Activated CD8-positive, alpha-beta memory T cell treated with anti-CD3 and anti-CD28 coated beads for 1 hour (primary cell): ENCODE measurements at regions not wholly inside any gene's neighbourhood (a gene's known extent, or its start where the extent isn't known, plus 50 kb on each side); places are given as distances from the start of the nearest gene placed in this dataset.

Experiments used
- DNase-seq, 2 donors: peaks; one replicate each; pipeline ENCODE4 v3.0.0-alpha.2; 2020; ENCODE audit warnings: low read depth in 1 of 2; ENCODE audit errors: extremely low read depth in 1 of 2

DNA sequence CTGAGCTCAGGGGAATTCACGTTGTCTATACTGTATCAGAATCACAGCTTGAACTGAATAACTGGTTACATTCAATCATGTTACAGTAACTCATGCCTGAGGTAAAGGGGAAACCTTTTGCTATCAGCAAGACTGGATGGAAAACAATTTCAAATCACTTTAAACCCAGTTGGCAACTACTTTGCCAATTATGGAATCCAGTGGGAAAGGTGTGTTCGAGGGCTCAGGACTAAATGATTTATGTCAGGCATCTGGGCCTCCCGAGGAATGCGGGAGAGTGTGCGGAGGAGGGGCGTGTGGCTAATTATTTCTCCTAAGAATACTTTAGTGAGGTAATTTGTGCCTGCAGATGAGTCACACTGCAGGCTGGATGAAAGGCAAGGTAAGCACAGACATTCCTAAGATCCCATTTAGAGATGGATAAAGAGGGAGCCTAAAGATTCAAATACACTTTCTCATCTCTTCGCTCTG is 100.1 kb downstream of the HRH4 start:
- no peak for DNase-seq

DNA sequence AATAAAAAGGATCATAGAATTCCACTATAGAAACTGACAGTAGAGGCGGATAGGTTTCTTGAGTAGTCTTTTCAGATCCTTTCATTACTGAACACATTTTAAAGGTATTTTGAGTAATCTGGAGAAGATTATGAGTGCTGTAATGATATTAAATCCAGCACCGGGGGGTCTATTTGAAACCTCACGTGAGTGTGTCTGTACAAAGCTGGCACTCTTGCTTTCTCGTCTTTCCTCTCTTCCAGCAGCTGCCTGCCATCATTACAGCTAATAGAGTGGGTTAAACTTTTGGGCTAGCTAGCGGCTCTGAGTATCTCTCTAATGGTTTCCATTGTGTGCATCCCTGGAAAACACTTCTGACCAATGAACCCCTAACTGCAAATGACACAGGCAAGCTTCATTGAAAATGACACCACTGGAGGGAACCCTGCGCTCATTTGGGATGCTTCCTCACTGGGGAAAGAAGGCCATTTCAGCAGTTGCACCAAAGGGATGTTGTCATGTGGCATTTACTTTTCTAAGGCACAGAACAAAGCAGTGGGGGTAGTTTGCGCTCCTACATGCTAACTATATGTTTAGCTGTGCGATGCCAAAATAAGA is 101.0 kb downstream of the HRH4 start:
- DNase-seq: no peak

DNA sequence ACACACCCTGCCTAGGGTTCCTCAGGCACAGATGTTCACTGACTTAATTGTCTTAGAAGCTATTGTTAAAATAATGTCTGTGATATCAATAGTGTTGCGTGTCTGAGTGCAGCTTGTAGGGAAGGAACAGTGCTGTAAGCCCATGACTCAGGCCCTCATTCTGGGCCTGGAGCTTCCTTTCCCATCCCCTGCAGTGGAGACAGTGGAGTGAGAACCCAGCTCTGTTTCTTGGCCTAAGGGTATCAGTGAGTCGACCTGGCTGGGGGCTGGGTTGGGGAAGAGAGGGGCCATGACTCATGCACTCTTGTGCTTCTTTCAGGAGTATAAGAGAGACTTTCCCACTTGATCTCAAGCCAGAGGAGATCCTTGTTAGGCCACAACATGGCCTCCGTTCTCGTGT is 106.8 kb downstream of the HRH4 start:
- no peak for DNase-seq

DNA sequence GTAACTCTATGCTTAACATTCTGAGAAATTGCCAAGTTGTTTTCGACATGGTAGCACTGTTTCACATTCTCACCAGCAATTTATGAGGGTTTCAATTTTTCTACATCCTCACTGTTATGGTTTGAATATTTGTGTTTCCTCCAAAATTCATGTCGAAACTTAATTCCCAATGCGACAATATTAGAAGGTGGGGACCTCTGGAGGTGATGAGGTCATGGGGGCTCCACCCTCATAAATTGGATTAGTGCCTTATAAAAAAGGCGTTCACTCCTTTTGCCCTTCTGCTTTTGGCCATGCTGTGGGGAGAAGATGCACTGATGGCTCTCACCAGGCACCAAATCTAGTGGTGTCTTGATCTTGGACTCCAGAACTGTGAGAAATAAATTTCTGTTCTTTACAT is 110.3 kb downstream of the HRH4 start:
- DNase-seq: no peak

DNA sequence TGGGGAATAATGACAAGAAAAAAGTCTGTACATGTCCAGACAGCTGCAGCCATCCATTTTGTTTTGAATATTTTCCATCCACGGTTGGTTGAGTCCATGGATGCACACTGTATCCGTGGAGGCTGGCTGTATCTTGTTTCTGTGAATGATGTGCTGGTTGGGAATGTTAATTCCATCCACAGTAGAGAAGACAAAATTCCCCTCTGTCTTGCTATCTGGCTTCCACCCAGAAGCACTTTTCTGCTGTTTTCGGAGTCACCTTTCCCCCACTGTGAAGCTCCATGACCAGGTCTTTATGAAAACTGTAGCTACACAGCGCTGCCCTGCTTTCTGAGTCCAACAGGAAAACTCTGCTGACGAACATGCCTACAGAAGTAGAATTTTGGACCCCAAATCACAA is 122.3 kb downstream of the HRH4 start:
- DNase-seq: no peak

DNA sequence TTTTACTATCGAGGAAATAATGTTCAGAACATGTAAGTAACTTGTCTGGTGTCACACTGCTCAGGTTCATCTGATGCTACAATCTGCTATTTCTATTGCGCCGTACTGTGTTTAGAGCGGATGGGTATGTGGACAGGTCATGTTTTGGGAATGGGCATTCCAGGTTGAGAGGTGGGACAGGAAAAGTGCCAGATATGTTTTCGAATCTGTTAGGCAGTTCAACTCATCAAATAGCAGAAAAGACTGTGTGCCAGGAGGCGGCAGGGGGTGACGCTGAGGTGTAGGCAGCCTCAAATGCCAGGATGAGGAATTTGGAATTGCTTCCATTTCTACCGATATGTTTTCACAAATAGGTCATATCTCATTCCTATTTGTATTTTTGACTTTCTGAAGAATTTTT is 123.8 kb downstream of the HRH4 start:
- no peak for DNase-seq

DNA sequence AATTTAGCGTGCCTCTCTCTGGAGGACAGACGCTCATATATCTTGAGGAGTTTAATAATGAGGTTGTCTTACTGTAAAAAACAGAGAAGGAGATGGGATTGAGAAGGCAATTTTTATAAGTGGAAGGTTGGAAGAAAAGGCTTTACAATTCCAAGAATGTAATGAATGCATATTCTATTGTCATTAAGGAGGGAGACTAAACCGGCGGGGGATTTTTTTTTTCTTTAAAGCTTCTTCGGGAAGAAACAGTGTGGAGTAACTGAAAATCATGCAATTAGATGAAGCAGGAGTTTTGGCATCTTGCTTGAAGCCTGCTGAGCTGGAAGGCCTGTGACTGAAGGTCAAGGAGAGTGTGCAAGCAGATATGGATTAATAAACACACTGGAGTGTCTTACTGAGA is 124.4 kb downstream of the HRH4 start:
- DNase-seq: no peak

DNA sequence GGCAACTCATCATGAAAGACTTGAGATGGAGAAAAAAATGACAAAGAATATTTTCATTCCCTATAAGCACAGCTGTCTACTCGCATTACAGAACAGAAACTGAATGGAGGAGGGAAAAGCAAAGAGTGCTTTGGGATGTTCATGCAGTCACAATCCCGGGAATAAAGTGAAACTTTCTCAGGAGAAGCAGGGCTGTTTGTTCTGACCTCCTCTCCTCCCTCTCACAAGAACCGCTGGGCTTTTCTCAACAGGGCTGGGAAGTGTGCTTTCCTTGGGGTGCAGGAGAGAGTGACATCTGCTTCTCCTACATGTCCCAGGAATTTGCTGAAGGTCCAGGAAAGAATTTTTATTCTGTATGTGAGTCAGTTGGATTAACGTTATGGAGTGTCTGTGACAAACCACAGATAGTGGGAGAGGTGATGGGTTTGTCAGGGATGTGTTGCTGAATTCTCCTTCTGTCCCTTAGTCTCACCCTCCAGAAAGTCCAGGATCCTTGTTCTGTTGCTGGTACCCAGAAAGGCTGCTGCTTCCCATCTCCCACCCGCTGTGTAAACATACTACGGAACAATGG is 125.6 kb downstream of the HRH4 start:
- DNase-seq: no peak

DNA sequence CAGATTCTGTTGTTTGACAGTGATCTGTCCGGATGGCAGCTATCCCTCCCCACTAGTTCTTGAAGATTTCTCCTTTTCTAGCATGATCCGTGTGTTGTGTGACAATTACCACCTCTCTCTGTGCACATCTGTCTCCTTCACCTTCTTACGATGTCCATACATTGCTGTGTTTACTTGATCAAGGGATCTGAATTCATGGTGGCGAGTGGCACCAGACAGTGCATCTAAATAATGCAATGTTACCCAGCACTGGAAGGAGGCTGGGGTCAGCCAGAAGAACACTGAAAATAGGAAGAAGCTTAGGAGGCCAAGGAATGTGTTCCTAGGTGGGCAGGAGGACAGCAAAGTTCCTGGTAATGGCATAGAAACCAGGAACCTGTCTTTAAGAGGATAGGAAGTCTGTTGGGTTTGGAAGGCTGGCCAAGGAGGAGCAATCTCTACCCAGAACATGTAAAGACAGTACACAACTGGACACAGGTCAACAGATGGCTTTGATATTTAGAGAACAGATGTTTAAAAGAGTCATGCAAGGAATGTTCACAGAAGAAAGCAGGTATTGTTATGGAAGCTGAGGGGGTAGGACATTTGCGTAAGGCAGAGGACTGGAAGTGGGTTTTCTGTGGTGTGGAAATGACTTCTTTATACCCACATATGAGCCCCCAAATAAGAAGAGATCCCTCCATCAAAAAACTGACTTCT is 126.4 kb downstream of the HRH4 start:
- DNase-seq: no peak

DNA sequence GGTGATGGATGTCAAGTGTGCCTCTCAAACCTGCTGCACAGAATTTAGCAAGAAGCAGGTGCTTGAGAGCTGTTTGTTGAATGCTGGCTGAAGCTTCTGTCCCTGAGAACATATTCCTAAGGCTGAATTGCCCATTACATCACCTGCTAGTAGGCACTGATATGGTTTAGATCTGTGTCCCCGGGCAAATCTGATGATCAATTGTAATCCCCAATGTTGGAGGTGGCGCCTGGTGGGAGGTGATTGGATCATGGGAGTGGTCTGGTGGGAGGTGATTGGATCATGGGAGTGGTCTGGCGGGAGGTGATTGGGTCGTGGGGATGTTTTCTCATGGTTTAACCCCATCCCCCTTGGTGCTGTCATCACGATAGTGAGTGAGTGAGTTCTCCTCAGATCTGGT is 128.0 kb downstream of the HRH4 start:
- no peak for DNase-seq

DNA sequence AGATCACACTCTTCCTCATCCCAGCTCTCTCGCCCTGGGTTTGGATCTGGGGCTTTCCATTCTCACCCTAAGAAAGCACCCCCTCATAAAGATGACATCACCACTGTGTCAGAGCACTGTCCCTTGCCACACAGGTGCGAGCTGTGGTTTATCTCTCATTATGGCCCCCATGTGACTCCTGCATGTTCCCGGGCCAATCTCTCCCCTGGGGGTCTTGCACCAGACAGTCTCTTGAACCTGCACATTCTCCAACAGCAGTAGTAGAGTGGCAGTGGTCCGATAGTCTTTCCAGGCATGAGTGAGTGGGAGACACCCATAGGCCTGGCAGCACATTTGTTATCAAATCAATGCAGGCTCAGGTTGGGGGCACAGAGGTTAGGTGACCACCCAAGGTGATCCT is 130.5 kb downstream of the HRH4 start:
- no peak for DNase-seq

DNA sequence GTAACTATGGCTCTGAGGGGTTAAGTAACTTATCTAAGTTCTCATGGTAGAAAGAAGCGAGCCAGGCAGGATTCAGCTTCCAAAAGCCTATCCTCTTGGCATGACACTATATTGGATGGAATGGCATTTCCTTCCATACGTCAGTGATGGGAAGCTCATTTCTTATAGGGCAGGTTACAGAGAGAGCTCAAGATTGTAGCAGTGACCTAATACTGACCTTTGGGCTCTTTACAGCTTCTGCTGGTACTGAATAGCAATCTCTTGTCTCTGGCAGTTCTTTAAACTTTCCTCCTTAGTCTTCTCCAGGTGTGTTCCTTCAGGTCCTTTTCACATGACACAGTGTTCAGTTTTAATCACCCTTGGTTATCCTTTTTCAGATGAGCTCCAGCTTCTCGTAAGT is 133.0 kb downstream of the HRH4 start:
- no peak for DNase-seq

DNA sequence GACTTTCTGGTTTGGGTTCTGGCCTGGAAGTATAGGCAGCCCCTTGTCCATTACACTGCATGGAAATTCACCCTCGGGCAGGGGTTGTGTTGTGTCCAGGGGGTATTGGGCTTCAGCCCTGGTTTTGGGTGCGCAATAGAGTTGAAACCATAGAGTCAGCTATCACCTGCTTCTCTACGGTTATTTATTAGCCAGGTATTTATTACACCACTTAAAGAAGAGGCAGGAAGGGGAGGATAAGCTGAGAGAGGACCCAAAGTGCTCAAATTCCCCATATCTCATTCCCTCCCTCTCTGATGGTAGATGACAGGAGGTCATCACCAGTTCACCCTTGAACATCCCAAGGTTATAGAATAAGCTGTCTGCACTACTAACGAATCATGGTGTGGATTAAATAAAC is 133.4 kb downstream of the HRH4 start:
- DNase-seq: no peak

DNA sequence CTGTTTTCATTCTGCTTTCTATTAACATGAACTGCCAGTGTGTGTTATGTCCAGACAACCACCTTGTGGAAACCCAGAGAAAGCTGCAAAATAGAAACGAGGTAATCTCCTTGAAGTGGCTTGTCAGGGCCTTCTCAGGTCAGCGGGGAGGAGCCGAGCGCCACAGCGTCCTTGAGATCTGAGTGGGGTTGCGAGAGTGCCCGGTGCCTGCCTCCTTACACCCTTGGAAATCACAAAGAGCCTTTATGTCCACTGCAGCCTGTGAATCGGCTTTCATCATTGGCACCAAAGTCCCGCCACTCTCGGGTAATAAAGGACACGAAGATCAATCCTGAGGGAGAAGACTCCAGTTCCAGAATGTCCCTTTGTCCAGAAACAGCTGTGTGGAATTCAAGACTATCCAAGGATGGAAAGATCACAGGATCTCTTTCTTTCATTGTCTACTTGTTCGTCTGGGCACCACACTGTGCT is 135.2 kb downstream of the HRH4 start:
- no peak for DNase-seq

DNA sequence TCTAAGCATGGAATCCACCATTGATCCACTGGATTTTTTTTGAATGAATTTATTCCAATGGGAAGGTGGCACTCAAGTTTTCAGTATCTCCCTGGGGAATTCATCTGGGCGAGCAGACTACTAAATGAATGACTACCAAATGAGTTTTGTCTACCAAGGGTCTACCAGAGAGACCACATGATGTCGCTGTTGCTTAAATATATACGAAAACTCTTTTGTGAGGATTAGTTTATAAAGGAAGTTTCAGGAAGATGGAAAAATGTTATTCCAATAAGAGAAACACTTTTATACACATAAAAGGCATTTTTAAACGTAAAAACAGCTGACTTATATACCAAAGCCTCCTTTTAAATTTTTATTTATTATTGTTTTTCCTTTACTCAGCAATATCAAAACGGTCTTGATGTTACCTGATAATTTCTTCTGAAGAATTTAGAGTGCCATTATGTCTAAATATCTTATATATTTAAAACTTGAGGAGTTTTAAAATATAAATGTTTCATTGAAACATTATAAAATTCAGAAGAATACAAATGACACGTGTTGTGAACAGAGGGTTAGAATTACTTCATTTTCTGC is 139.7 kb downstream of the HRH4 start:
- DNase-seq: no peak

DNA sequence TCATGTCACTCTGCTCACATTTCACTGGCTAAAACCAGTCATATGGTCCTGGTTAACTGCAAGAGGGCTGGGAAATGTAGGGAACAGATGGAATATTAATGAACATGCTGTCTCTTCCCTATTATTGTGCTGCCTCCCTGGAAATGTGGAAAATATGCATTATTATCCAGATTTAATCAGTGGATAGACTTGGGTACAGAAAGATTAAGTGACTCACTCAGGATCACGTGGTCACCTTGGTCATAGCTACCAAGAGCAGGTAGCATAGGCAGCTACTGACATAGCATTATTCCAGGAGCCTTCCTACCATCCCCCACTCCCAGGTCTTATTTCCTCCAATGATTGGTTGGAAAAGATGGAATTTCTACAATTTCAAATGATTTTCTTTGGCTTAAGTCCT is 141.1 kb downstream of the HRH4 start:
- no peak for DNase-seq

DNA sequence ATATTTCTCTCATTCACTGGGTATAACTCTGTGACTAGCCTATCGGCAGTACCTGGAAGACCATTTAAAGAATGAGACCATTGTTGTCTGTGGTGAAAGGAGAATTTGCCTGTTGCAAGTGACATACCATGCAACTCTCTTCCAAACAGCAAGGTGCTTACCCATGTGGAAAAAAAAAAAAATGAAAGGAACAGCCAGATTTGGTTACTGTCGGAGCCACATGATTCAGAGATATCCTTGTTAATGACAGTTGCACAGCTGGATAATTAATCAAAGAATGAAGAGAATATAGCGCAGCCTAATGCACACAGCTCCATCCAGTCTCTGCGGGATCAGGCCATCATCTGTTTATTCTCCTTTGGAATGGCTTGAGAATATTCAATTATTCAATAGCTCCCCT is 141.8 kb downstream of the HRH4 start:
- no peak for DNase-seq

DNA sequence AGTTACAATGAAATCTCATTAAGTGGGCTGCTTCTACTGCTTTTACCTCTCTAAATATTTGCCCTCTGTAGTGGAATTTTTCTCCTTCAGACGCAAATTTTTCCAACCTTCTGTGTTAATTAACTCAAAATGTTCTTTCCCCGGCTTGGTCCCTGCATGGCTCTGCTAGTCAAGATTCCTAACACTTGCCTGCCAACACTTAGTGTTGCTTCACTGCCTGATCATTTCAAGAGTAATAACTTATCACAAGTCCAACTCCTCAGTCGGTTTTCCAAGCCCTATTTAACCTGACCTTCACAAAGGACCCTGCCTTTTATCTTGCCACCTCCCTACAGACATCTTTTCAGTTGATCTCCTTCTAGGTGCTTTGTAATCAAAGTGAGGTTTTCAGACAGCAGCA is 142.7 kb downstream of the HRH4 start:
- no peak for DNase-seq

DNA sequence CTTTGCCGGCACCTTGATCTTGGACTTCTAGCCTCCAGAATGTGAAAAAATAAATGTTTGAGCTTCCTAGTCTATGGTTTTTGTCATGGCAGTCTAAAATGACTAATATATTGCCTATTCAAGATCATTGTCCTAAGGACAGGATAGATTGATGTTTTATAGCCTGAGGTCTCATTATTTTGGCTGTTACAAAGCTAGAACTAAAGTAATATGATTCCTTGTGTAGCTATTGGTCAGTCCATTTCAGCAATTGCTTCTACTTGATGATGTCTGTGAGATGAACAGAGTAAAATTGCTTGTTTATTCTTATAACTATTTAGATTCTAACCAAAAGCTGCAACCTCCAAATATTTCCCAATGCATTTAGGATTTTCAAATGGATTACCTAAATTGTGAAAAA is 145.0 kb downstream of the HRH4 start:
- no peak for DNase-seq

DNA sequence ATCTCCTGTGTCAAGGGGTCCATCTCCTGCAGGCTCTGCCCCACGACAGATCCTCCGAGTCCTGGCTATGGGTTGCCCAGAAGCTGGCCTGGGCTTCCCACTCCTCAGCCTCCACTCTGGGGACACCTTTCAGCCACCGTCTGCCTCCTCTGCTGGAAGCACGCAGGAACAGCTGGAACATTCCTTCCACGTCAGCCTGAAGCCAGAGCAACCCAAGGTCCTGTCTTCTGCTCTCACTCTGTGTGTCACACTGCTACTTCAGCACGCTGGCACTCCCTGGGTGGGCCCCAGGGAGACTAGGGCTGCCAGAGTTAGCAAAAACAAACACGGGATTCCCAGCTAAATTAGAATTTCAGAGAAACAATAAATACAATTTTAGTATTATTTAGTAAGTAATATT is 148.8 kb downstream of the HRH4 start:
- DNase-seq: no peak

DNA sequence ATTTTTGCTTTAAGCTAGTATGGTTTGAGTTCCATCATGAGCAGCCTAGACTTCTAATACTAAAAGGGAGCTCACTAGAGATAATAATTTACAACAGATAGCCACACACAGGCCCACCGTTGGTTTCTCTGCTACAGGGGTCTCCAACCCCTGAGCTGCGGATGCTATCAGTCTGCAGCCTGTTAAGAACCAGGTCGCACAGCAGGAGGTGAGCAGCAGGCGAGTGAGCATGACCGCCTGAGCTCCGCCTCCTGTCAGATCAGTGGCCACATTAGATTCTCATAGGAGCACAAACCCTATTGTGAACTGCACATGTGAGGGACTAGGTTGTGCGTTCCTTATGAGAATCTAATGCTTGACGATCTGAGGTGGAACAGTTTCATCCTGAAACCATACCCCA is 150.6 kb downstream of the HRH4 start:
- DNase-seq: no peak
